HepG2 (cell line): ENCODE measurements at regions not wholly inside any gene's neighbourhood (a gene's known extent, or its start where the extent isn't known, plus 50 kb on each side); places are given as distances from the start of the nearest gene placed in this dataset.
A peak's percentile ranks its signal among the peaks of the same experiment; 100 is the strongest.

Experiments
- ATAC-seq: fragments of 200-7000 bp; cut with Tn5 transposase; 3 replicates; pipeline ENCODE4 v1.9.1; 2020; ENCODE audit warnings: mild to moderate bottlenecking, moderate library complexity
- BruUV-seq: library from RNA; stranded (reverse); fragments of 400-500 nt; replicated peaks from 2 replicates; lab custom pipeline; 2021; lab: Mats Ljungman, UMichigan
- CTCF ChIA-PET: fragments of 300-600 bp; formaldehyde crosslinking; extraction: SDS; loops from one replicate; lab custom pipeline; 2021; ENCODE audit warnings: low total read pairs, inconsistent platforms, low intra/inter-chr PET ratio; lab: Yijun Ruan, JAX
- POLR2A ChIA-PET: fragments of 350-600 bp; sonication (Branson Sonifier 250); formaldehyde crosslinking; loops from one replicate; lab custom pipeline; 2020; ENCODE audit warnings: antibody characterized with exemption, inconsistent platforms; lab: Yijun Ruan, JAX
- DNase-seq: peaks from one replicate; pipeline ENCODE4 v3.0.0-alpha.2; 2015; ENCODE audit warnings: low spot score
- FAIRE-seq: peaks from 3 replicates; lab custom pipeline; 2011; peaks lifted over from hg19 to GRCh38; lab: Jason Lieb, UNC
- H2AFZ ChIP-seq: one replicate; pipeline ENCODE4 v1.6.1; 2011; ENCODE audit warnings: low read length, inconsistent platforms
- H3K27ac ChIP-seq: fragments of 300-600 bp; 3 replicates; pipeline ENCODE4 v1.8.0; 2011; ENCODE audit warnings: mixed run types, mild to moderate bottlenecking, mixed read lengths, low read length, inconsistent platforms; ENCODE audit not compliant: insufficient read depth; ENCODE audit errors: extremely low read length
- H3K27me3 ChIP-seq, 2 experiments: fragments of 200-600 bp in 1 of 2; 2 replicates in 1 of 2; 3 replicates in 1 of 2; pipeline versions ENCODE4 v1.6.0 to v1.8.0; 2011; ENCODE audit warnings: low read length in 2 of 2, mild to moderate bottlenecking in 2 of 2, moderate library complexity in 2 of 2, inconsistent platforms in 1 of 2; ENCODE audit not compliant: insufficient read depth in 2 of 2, control insufficient read depth in 1 of 2
- H3K36me3 ChIP-seq, 2 experiments: fragments of 200-600 bp in 1 of 2; replicated peaks in 1 of 2; 2 replicates in 1 of 2; 3 replicates in 1 of 2; pipeline versions ENCODE4 v1.5.1 to v1.8.0; 2011; ENCODE audit warnings: low read length in 2 of 2, inconsistent platforms in 1 of 2; ENCODE audit not compliant: insufficient read depth in 2 of 2, control insufficient read depth in 1 of 2
- H3K4me1 ChIP-seq: 2 replicates; pipeline ENCODE4 v1.5.1; 2012; ENCODE audit warnings: low read length, inconsistent platforms; ENCODE audit not compliant: insufficient read depth
- H3K4me2 ChIP-seq: 2 replicates; pipeline ENCODE4 v1.6.0; 2011; ENCODE audit warnings: low read depth, low read length, inconsistent platforms
- H3K4me3 ChIP-seq, 3 experiments: fragments of 200-600 bp in 1 of 3; sonication (generic), shearing (Covaris generic) in 1 of 3; replicated peaks in 1 of 3; 2 replicates each; pipeline ENCODE4 v1.5.1; 2011 to 2016; ENCODE audit warnings: low read length in 3 of 3, inconsistent platforms in 2 of 3, low read depth in 2 of 3, mild to moderate bottlenecking in 2 of 3, control low read depth in 1 of 3, mixed read lengths in 1 of 3; ENCODE audit not compliant: insufficient read depth in 1 of 3
- H3K79me2 ChIP-seq: one replicate; pipeline ENCODE4 v1.6.1; 2011; ENCODE audit warnings: low read length, inconsistent platforms; ENCODE audit not compliant: insufficient read depth
- H3K9ac ChIP-seq: 2 replicates; pipeline ENCODE4 v1.6.0; 2011; ENCODE audit warnings: mild to moderate bottlenecking, low read depth, low read length, inconsistent platforms; ENCODE audit not compliant: insufficient read depth
- H3K9me3 ChIP-seq: 2 replicates; pipeline ENCODE4 v1.5.1; 2012; ENCODE audit warnings: mild to moderate bottlenecking, low read length
- H4K20me1 ChIP-seq: 2 replicates; pipeline ENCODE4 v1.6.0; 2011; ENCODE audit warnings: inconsistent platforms, mild to moderate bottlenecking, low read length, moderate library complexity; ENCODE audit not compliant: insufficient read depth
- BRD4 ChIP-seq: sonication (generic); formaldehyde crosslinking; IDR thresholded peaks from 2 replicates; pipeline ENCODE4 v1.4.0; 2020; ENCODE audit warnings: missing genetic modification reagents
- ELF4 ChIP-seq: sonication (generic); formaldehyde crosslinking; IDR thresholded peaks from 2 replicates; pipeline ENCODE4 v1.5.0; 2020; ENCODE audit warnings: missing genetic modification reagents, mild to moderate bottlenecking, moderate library complexity, borderline replicate concordance
- NFYC ChIP-seq: IDR thresholded peaks from 2 replicates; pipeline ENCODE4 v1.6.1; 2016; ENCODE audit warnings: missing genetic modification reagents, missing compliant biosample characterization
- RARA ChIP-seq: IDR thresholded peaks from 2 replicates; pipeline ENCODE4 v1.6.1; 2016; ENCODE audit warnings: missing genetic modification reagents, missing compliant biosample characterization
- RCOR2 ChIP-seq: IDR thresholded peaks from 2 replicates; pipeline ENCODE4 v1.6.1; 2016; ENCODE audit warnings: missing biosample characterization, missing genetic modification reagents
- REL ChIP-seq: sonication (generic); formaldehyde crosslinking; conservative IDR thresholded peaks from 2 replicates; pipeline ENCODE4 v1.8.0; 2022; ENCODE audit warnings: mild to moderate bottlenecking, missing genetic modification reagents, moderate library complexity
- ZNF17 ChIP-seq: sonication (generic); formaldehyde crosslinking; IDR thresholded peaks from 2 replicates; pipeline ENCODE4 v1.5.0; 2020; ENCODE audit warnings: mild to moderate bottlenecking, missing genetic modification reagents
- ZNF720 ChIP-seq: sonication (generic); formaldehyde crosslinking; IDR thresholded peaks from 2 replicates; pipeline ENCODE4 v1.4.0; 2020; ENCODE audit warnings: missing genetic modification reagents
- in situ Hi-C: cut with HindIII; loops from 2 replicates; pipeline ENCODE4 v1.10.0; 2017; ENCODE audit warnings: low pct_unique_long_range_greater_than_20kb; ENCODE audit not compliant: extremely low pct_ligation_motif_present
- intact Hi-C: fragments of 100-400 bp; cut with micrococcal nuclease; formaldehyde crosslinking; loops from one replicate; pipeline ENCODE4 v1.10.0; 2022; ENCODE audit not compliant: unreplicated experiment
- TF ChIP-seq, protein P1 (sequence below): sonication (generic); formaldehyde crosslinking; IDR thresholded peaks from 2 replicates; pipeline ENCODE4 v1.4.0; 2020; ENCODE audit warnings: missing genetic modification reagents
- TF ChIP-seq, protein P2 (sequence below): IDR thresholded peaks from 2 replicates; pipeline ENCODE4 v1.6.1; 2012; ENCODE audit warnings: low read depth, low read length, improper control_type of control experiment
- TF ChIP-seq, protein P3 (sequence below): sonication (generic); formaldehyde crosslinking; IDR thresholded peaks from 2 replicates; pipeline ENCODE4 v1.8.1; 2023; ENCODE audit warnings: mild to moderate bottlenecking, inconsistent platforms, moderate library complexity, missing genetic modification reagents, borderline replicate concordance
- TF ChIP-seq, protein P4 (sequence below): IDR thresholded peaks from 2 replicates; pipeline ENCODE4 v1.6.1; 2016; ENCODE audit warnings: low read depth
- TF ChIP-seq, protein P5 (sequence below): sonication (generic); formaldehyde crosslinking; IDR thresholded peaks from 2 replicates; pipeline ENCODE4 v1.5.1; 2020; ENCODE audit warnings: mild to moderate bottlenecking, missing genetic modification reagents, moderate library complexity
- TF ChIP-seq, protein P6 (sequence below): sonication (generic); IDR thresholded peaks from 2 replicates; pipeline ENCODE4 v1.6.1; 2016; ENCODE audit warnings: low read depth, borderline replicate concordance

DNA sequence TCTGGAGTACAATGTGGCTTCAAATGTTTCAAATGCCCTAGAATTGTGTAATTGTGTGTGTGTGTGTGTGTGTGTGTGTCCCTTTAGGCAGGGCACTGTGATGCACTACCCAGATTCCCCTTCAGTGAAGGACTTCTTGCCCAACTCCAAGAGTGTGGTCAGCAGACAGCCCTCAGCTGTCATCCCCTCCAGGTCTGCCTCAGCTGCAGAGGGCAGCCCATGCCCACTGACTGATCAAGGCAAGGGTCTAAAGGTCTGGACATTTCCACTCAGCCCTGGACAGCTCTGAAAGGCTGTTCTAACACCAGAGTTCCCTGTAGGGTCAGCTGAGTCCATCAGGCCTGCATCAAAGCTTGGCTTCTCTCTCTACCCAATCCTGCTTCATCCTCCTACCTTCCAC, 83.9 kb upstream of the USP9X start:
- no TSS peak for BruUV-seq
- peak; percentile 92 for ATAC-seq
- peak overlapping the region in 1 of 3 experiments; percentile 44; a peak in 1 of 6 replicates for H3K4me3 ChIP-seq
- peak overlapping the region; percentile 83 for H3K27ac ChIP-seq
- DNase-seq: peak; percentile 71
- no peaks in the 10 kb centered on the region for H3K36me3 ChIP-seq
- no peaks in the 10 kb centered on the region for H3K79me2 ChIP-seq
- no peaks in the 10 kb centered on the region for H3K9me3 ChIP-seq
- H3K4me1 ChIP-seq: peaks cover 55% of the 10 kb centered on the region
- in situ Hi-C loops (loop anchor here (10.0 kb wide), 1 partner anchor 113 kb away; no protein-coding TSS in a partner anchor), intact Hi-C loops (no loop called here)
- no peak for FAIRE-seq
- H2AFZ ChIP-seq: no peak overlapping the region
- no peaks in the 10 kb centered on the region for H4K20me1 ChIP-seq
- ChIA-PET POLR2A (interaction anchor here (1.0 to 2.3 kb wide), 4 partner anchors 9 to 114 kb away, joined by 3 to 26 read pairs (median 12); partner anchors contain the start of gene USP9X), CTCF (no interaction called here)
- H3K9ac ChIP-seq: peak overlapping the region; percentile 59; the same call in 1 of the 2 replicates
- no peaks in the 10 kb centered on the region for H3K27me3 ChIP-seq
- peak overlapping the region; percentile 81 for H3K4me2 ChIP-seq
- TF ChIP-seq RCOR2 (CRISPR knock-in tag) (no peak), BRD4 (no peak), ZNF720 (CRISPR knock-in tag) (no peak), NFYC (CRISPR knock-in tag) (no peak), ZNF17 (CRISPR knock-in tag) (no peak), ELF4 (CRISPR knock-in tag) (no peak), REL (CRISPR knock-in tag) (no peak), RARA (peak; percentile 43; the same call in 1 of the 2 replicates)
- TF ChIP-seq, protein P1, sequence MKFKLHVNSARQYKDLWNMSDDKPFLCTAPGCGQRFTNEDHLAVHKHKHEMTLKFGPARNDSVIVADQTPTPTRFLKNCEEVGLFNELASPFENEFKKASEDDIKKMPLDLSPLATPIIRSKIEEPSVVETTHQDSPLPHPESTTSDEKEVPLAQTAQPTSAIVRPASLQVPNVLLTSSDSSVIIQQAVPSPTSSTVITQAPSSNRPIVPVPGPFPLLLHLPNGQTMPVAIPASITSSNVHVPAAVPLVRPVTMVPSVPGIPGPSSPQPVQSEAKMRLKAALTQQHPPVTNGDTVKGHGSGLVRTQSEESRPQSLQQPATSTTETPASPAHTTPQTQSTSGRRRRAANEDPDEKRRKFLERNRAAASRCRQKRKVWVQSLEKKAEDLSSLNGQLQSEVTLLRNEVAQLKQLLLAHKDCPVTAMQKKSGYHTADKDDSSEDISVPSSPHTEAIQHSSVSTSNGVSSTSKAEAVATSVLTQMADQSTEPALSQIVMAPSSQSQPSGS (CRISPR knock-in tag): peak; percentile 29; the same call in 1 of the 2 replicates
- TF ChIP-seq, protein P2, sequence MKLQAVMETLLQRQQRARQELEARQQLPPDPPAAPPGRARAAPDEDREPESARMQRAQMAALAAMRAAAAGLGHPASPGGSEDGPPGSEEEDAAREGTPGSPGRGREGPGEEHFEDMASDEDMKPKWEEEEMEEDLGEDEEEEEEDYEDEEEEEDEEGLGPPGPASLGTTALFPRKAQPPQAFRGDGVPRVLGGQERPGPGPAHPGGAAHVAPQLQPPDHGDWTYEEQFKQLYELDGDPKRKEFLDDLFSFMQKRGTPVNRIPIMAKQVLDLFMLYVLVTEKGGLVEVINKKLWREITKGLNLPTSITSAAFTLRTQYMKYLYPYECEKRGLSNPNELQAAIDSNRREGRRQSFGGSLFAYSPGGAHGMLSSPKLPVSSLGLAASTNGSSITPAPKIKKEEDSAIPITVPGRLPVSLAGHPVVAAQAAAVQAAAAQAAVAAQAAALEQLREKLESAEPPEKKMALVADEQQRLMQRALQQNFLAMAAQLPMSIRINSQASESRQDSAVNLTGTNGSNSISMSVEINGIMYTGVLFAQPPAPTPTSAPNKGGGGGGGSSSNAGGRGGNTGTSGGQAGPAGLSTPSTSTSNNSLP: no peak
- TF ChIP-seq, protein P3, sequence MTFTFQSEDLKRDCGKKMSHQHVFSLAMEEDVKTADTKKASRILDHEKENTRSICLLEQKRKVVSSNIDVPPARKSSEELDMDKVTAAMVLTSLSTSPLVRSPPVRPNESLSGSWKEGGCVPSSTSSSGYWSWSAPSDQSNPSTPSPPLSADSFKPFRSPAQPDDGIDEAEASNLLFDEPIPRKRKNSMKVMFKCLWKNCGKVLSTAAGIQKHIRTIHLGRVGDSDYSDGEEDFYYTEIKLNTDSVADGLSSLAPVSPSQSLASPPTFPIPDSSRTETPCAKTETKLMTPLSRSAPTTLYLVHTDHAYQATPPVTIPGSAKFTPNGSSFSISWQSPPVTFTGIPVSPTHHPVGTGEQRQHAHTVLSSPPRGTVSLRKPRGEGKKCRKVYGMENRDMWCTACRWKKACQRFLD: no peak
- TF ChIP-seq, protein P4, sequence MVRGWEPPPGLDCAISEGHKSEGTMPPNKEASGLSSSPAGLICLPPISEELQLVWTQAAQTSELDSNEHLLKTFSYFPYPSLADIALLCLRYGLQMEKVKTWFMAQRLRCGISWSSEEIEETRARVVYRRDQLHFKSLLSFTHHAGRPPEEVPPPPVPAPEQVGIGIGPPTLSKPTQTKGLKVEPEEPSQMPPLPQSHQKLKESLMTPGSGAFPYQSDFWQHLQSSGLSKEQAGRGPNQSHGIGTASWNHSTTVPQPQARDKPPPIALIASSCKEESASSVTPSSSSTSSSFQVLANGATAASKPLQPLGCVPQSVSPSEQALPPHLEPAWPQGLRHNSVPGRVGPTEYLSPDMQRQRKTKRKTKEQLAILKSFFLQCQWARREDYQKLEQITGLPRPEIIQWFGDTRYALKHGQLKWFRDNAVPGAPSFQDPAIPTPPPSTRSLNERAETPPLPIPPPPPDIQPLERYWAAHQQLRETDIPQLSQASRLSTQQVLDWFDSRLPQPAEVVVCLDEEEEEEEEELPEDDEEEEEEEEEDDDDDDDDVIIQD (CRISPR knock-in tag): peak; percentile 36; the same call in 1 of the 2 replicates
- TF ChIP-seq, protein P5, sequence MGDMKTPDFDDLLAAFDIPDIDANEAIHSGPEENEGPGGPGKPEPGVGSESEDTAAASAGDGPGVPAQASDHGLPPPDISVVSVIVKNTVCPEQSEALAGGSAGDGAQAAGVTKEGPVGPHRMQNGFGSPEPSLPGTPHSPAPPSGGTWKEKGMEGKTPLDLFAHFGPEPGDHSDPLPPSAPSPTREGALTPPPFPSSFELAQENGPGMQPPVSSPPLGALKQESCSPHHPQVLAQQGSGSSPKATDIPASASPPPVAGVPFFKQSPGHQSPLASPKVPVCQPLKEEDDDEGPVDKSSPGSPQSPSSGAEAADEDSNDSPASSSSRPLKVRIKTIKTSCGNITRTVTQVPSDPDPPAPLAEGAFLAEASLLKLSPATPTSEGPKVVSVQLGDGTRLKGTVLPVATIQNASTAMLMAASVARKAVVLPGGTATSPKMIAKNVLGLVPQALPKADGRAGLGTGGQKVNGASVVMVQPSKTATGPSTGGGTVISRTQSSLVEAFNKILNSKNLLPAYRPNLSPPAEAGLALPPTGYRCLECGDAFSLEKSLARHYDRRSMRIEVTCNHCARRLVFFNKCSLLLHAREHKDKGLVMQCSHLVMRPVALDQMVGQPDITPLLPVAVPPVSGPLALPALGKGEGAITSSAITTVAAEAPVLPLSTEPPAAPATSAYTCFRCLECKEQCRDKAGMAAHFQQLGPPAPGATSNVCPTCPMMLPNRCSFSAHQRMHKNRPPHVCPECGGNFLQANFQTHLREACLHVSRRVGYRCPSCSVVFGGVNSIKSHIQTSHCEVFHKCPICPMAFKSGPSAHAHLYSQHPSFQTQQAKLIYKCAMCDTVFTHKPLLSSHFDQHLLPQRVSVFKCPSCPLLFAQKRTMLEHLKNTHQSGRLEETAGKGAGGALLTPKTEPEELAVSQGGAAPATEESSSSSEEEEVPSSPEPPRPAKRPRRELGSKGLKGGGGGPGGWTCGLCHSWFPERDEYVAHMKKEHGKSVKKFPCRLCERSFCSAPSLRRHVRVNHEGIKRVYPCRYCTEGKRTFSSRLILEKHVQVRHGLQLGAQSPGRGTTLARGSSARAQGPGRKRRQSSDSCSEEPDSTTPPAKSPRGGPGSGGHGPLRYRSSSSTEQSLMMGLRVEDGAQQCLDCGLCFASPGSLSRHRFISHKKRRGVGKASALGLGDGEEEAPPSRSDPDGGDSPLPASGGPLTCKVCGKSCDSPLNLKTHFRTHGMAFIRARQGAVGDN (CRISPR knock-in tag): peak; percentile 40
- TF ChIP-seq, protein P6, sequence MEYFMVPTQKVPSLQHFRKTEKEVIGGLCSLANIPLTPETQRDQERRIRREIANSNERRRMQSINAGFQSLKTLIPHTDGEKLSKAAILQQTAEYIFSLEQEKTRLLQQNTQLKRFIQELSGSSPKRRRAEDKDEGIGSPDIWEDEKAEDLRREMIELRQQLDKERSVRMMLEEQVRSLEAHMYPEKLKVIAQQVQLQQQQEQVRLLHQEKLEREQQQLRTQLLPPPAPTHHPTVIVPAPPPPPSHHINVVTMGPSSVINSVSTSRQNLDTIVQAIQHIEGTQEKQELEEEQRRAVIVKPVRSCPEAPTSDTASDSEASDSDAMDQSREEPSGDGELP: peak; percentile 77; the same call in 1 of the 2 replicates
